ENCODE measurements at regions not wholly inside any gene's neighbourhood (a gene's known extent, or its start where the extent isn't known, plus 50 kb on each side); places are given as distances from the start of the nearest gene placed in this dataset.

- H3K9ac ChIP-seq (replicated peaks; ENCODE audit: extremely low read depth, insufficient read depth, low read length): no peak overlapping the region
- ChIA-PET CTCF (no interaction called here), POLR2A (no interaction called here)
- no peak overlapping the region for H3K4me2 ChIP-seq (ENCODE audit: insufficient read depth, low read length)
- H3K27me3 ChIP-seq (ENCODE audit: control insufficient read depth in 2 of 2, insufficient read depth in 2 of 2, low read length in 2 of 2): no peaks in the 10 kb centered on the region
- TF ChIP-seq EZH2 (IDR thresholded peaks at IDR 0.05; ENCODE audit: borderline replicate concordance, low read depth, low read length, severe bottlenecking) (no peak), POLR2A (IDR thresholded peaks at IDR 0.05; ENCODE audit: low read depth, low read length) (no peak), JUN (IDR thresholded peaks at IDR 0.05; ENCODE audit: borderline replicate concordance, insufficient read depth, insufficient read length, low read depth) (no peak), GATA2 (IDR thresholded peaks at IDR 0.05; ENCODE audit: insufficient read depth, insufficient read length, low read depth, low read length) (no peak), CTCF (IDR thresholded peaks at IDR 0.05; ENCODE audit: extremely low read depth in 1 of 2, insufficient read depth in 1 of 2, low read depth in 1 of 2, low read length in 2 of 2) (no peak), POLR2AphosphoS5 (IDR thresholded peaks at IDR 0.05; ENCODE audit: insufficient read depth, low read depth, low read length) (no peak), MAX (IDR thresholded peaks at IDR 0.05; ENCODE audit: insufficient read depth, insufficient read length) (no peak)
- H3K4me3 ChIP-seq (replicated peaks in 1 of 3; ENCODE audit: insufficient read depth in 1 of 3, low read depth in 1 of 3, low read length in 3 of 3): no peak overlapping the region
- no peak overlapping the region for H2AFZ ChIP-seq (ENCODE audit: low read depth, low read length)
- no peaks in the 10 kb centered on the region for H3K4me1 ChIP-seq (ENCODE audit: control insufficient read depth, extremely low read depth, insufficient read depth, low read length)
- no peak overlapping the region for H3K27ac ChIP-seq (ENCODE audit: insufficient read depth, low read depth, low read length)
- no peaks in the 10 kb centered on the region for H3K36me3 ChIP-seq (ENCODE audit: control insufficient read depth in 2 of 2, extremely low read depth in 1 of 2, insufficient read depth in 2 of 2, low read length in 2 of 2)
- intact Hi-C loops (cut with micrococcal nuclease) (no loop called here), dilution Hi-C loops (cut with MboI; ENCODE audit: extremely low pct_ligation_motif_present, low sequenced_read_pairs) (no loop called here)
- DNase-seq (ENCODE audit: low read depth, low spot score): no peak
- H4K20me1 ChIP-seq (replicated peaks; ENCODE audit: control insufficient read depth, extremely low read depth, insufficient read depth, low read length): no peaks in the 10 kb centered on the region
- FAIRE-seq: no peak
- no peaks in the 10 kb centered on the region for H3K9me1 ChIP-seq (replicated peaks; ENCODE audit: control insufficient read depth, extremely low read depth, insufficient read depth, low read length)
- H3K79me2 ChIP-seq (ENCODE audit: control insufficient read depth, insufficient read depth, low read length): no peaks in the 10 kb centered on the region
- H3K9me3 ChIP-seq (replicated peaks; ENCODE audit: control insufficient read depth, insufficient read depth, low read length): no peaks in the 10 kb centered on the region
- BruUV-seq (replicated peaks): no TSS peak
Measured at GRCh38 chr10:36564433-36564832, 561.0 kb upstream of the ANKRD30A start.

All from endothelial cell of umbilical vein (primary cell).